ENCODE measurements at regions not wholly inside any gene's neighbourhood (a gene's known extent, or its start where the extent isn't known, plus 50 kb on each side); places are given as distances from the start of the nearest gene placed in this dataset.

DNA sequence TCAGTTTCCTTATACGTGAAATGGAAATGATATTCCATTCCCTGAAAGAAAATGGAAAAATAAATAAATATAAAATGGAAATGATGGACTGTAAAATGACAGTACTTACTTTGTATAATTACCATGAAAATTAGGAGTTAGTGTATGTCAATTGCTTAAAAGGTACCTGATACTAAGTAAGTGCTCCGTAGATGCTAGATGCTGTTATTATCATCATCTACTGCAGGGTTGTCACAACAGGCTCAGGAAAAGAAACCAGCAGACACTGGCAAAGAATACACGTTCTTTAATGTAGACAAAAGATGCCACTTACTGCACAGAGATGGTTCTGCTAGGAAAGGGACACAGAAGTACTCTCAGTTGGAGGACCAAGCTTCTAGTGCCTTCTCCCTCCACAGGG is 64.0 kb upstream of the KCNN2 start:
- DNase-seq = no peak

DNA sequence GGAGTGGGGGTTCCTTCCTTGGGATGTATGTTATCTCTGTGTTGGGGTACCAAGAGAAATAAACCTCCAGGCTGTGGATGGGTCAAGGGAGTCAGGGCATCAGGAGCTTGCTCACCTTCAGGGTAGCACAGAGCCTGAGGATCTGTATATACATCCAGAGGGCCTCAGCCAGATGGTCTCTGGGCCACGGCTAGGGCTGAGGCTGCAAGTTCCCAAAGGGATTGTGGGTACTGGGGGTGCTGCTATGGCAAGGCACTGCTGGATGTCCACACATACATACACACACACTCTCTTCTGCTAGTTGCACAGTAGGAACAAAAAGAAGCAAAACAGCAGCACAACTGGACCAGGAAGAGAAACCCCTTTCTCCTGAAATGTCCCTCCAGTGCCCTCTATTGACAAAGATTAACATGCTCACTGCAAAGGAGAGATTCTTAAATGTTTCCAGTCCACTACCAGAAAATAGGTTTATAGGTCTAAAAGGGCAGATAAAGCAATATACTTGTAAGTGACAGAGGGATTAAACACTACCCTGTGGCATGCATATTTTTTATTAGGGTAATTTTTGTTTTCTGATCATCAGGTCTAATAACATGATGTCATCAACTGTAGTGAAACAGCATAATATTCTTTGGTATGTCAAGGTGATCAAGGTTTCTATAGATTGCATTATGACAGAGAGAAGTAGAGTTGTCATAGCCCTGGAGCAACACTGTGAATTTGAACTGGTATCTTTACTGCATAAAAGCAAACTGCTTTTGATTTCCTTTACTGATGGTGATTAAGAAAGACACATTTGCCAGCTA is 56.3 kb upstream of the KCNN2 start:
- DNase-seq = no peak

DNA sequence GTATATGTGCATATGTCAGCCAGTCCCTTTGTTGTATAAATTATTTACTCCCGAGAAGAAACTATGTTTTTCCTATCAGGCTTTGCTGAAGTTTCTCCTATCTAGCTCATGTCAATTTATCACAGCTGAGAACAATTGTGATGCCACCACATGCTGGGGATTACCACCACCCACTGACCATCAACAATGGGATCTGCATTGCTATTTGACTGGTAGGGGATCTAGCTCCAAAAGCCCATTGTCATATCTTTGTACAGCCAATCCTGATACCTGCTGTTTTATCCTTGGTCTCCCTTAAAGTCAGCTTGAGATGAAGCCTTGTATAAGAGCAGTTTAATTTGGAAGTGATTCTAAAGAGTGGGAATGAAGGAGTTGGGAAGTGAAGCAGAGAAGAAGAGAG is 53.9 kb upstream of the KCNN2 start:
- DNase-seq = no peak

- DNase-seq = no peak
These were observed 53.4 kb upstream of the KCNN2 start for GRCh38 chr5:114308508-114308907.

DNA sequence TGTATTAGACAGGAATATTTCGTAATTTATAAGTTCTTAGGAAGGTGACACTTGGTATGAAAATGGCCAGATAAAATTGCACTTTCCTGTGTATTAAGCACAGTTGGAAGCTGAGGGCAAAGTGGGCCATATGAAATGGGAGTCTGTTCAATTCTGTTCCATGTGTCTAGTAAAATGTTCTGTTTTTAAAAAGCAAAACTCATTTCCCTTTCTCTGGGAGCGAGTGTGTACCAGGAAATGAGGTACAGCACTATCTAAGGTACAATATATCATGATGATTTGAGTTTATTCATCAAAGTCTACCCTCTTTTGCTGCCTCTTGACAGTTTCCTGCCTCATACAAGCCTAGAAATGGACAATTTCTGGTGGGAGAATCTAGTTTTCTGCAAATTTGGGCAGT is 51.2 kb upstream of the KCNN2 start:
- no peak for DNase-seq

- DNase-seq = no peak
These were observed 50.6 kb upstream of the KCNN2 start for GRCh38 chr5:114311281-114311680.

- DNase-seq = no peak
These were observed 49.9 kb upstream of the KCNN2 start for GRCh38 chr5:114311968-114312367.

Measured in SIG-M5 (cell line).